ENCODE measurements at regions not wholly inside any gene's neighbourhood (a gene's known extent, or its start where the extent isn't known, plus 50 kb on each side); places are given as distances from the start of the nearest gene placed in this dataset.

DNA sequence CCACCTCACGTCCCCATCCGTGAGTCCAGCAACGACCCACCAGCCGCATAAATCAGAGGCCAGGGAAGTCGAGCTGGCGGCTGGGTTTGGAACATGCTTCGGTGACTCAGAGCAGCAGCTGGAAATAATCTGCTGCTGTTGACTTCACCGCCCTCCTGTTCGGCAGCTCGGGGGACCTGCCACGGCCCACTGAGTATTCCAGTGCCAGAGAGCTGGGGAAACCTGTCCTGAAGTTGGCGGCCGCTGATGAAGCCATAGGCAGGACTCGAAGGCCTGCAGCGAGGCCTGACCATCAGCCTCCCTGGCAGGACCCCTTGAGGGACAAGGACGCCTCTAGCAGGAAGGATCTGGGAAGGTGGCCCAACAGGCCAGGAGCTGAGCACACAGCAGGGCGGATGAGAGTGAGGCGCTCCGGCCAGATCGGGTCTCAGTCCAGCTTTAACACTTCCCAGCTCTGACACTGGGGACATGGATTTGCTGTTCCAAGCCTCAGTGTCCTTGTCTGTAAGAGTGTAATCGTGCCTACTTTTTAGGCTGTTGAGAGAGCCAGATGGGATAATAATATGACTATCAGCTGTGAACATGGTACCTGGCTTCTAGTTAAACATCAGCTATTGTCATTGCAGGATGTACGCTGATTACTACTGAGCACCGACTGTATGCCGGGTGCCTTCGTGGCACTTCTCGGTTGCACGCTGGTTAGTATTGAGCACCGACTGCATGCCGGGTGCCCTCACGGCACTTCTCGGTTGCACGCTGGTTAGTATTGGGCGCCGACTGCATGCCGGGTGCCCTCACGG, 50.4 kb upstream of the CIBAR2 start:
- no peak overlapping the region for H3K9ac ChIP-seq (ENCODE audit: low read length)
- TF ChIP-seq EZH2phosphoT487 (IDR thresholded peaks at IDR 0.05; ENCODE audit: low read depth), result no peak
- TF ChIP-seq, protein P1, sequence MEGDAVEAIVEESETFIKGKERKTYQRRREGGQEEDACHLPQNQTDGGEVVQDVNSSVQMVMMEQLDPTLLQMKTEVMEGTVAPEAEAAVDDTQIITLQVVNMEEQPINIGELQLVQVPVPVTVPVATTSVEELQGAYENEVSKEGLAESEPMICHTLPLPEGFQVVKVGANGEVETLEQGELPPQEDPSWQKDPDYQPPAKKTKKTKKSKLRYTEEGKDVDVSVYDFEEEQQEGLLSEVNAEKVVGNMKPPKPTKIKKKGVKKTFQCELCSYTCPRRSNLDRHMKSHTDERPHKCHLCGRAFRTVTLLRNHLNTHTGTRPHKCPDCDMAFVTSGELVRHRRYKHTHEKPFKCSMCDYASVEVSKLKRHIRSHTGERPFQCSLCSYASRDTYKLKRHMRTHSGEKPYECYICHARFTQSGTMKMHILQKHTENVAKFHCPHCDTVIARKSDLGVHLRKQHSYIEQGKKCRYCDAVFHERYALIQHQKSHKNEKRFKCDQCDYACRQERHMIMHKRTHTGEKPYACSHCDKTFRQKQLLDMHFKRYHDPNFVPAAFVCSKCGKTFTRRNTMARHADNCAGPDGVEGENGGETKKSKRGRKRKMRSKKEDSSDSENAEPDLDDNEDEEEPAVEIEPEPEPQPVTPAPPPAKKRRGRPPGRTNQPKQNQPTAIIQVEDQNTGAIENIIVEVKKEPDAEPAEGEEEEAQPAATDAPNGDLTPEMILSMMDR (IDR thresholded peaks at IDR 0.05; ENCODE audit: low read depth, low read length), result no peak

GRCh38 chr16:85163278-85164112, 51.2 kb upstream of the CIBAR2 start:
- no peak overlapping the region for H3K9ac ChIP-seq (ENCODE audit: low read length)
- no peaks in the 10 kb centered on the region for H4K20me1 ChIP-seq (ENCODE audit: insufficient read depth, low read length)
- no peaks in the 10 kb centered on the region for H3K79me2 ChIP-seq (ENCODE audit: low read length)
- no peaks in the 10 kb centered on the region for H3K4me1 ChIP-seq (ENCODE audit: low read length)
- no peaks in the 10 kb centered on the region for H3K9me3 ChIP-seq (ENCODE audit: insufficient read depth, low read length)
- H3K4me2 ChIP-seq (ENCODE audit: low read length), result no peak overlapping the region
- no peak overlapping the region for H2AFZ ChIP-seq (ENCODE audit: low read depth, low read length)
- no peaks in the 10 kb centered on the region for H3K36me3 ChIP-seq (replicated peaks; ENCODE audit: low read depth, low read length)
- H3K4me3 ChIP-seq (ENCODE audit: low read length), result no peak overlapping the region
- H3K27ac ChIP-seq (ENCODE audit: low read length), result no peak overlapping the region
- peaks cover 14% of the 10 kb centered on the region; the same call in 1 of the 2 replicates for H3K27me3 ChIP-seq (ENCODE audit: low read depth, low read length)
- TF ChIP-seq, protein P1 (IDR thresholded peaks at IDR 0.05; ENCODE audit: low read depth, low read length), result no peak
- no peak for TF ChIP-seq EZH2phosphoT487 (IDR thresholded peaks at IDR 0.05; ENCODE audit: low read depth)

More for the DNA sequence above, 50.4 kb upstream of the CIBAR2 start:
- peaks cover 17% of the 10 kb centered on the region; the same call in 1 of the 2 replicates for H3K27me3 ChIP-seq (ENCODE audit: low read depth, low read length)
- no peak overlapping the region for H3K4me3 ChIP-seq (ENCODE audit: low read length)
- H3K27ac ChIP-seq (ENCODE audit: low read length), result no peak overlapping the region
- H3K4me2 ChIP-seq (ENCODE audit: low read length), result no peak overlapping the region
- no peaks in the 10 kb centered on the region for H4K20me1 ChIP-seq (ENCODE audit: insufficient read depth, low read length)
- H3K4me1 ChIP-seq (ENCODE audit: low read length), result 0 out of 2 replicates have a peak, but pooled peaks cover 3% of the 10 kb centered on the region
- H2AFZ ChIP-seq (ENCODE audit: low read depth, low read length), result no peak overlapping the region
- no peaks in the 10 kb centered on the region for H3K36me3 ChIP-seq (replicated peaks; ENCODE audit: low read depth, low read length)
- no peaks in the 10 kb centered on the region for H3K79me2 ChIP-seq (ENCODE audit: low read length)
- no peaks in the 10 kb centered on the region for H3K9me3 ChIP-seq (ENCODE audit: insufficient read depth, low read length)

GRCh38 chr16:85164431-85164830, 52.2 kb upstream of the CIBAR2 start:
- Histone ChIP-seq H3K4me2 (ENCODE audit: low read length) (no peak overlapping the region), H3K36me3 (replicated peaks; ENCODE audit: low read depth, low read length) (no peaks in the 10 kb centered on the region), H4K20me1 (ENCODE audit: insufficient read depth, low read length) (no peaks in the 10 kb centered on the region), H3K9ac (ENCODE audit: low read length) (no peak overlapping the region), H3K27me3 (ENCODE audit: low read depth, low read length) (peaks cover 14% of the 10 kb centered on the region; the same call in 1 of the 2 replicates), H3K4me1 (ENCODE audit: low read length) (no peaks in the 10 kb centered on the region), H3K4me3 (ENCODE audit: low read length) (no peak overlapping the region), H3K9me3 (ENCODE audit: insufficient read depth, low read length) (no peaks in the 10 kb centered on the region), H3K27ac (ENCODE audit: low read length) (no peak overlapping the region), H2AFZ (ENCODE audit: low read depth, low read length) (no peak overlapping the region), H3K79me2 (ENCODE audit: low read length) (no peaks in the 10 kb centered on the region)
- no peak for TF ChIP-seq EZH2phosphoT487 (IDR thresholded peaks at IDR 0.05; ENCODE audit: low read depth)
- TF ChIP-seq, protein P1 (IDR thresholded peaks at IDR 0.05; ENCODE audit: low read depth, low read length), result no peak
